Natural killer cell (primary cell): ENCODE measurements at regions not wholly inside any gene's neighbourhood (a gene's known extent, or its start where the extent isn't known, plus 50 kb on each side); places are given as distances from the start of the nearest gene placed in this dataset.

ENCODE experiments used
- ATAC-seq, 3 donors: fragments of 150-1000 bp in 2 of 3; fragments of 200-7000 bp in 1 of 3; cut with Tn5 transposase; 1 replicate in 1 of 3; 2 replicates in 2 of 3; pipeline ENCODE4 v1.10.0; 2021; ENCODE audit warnings: mild to moderate bottlenecking in 2 of 3, moderate library complexity in 2 of 3
- DNase-seq, 2 donors: peaks; one replicate each; pipeline versions ENCODE4 v3.0.0 to v3.0.0-alpha.2; 2013 to 2021; ENCODE audit warnings: mixed read lengths in 1 of 2
- H3K27ac ChIP-seq: one replicate; pipeline ENCODE4 v1.5.1; 2013; ENCODE audit warnings: mild to moderate bottlenecking, low read length
- H3K27me3 ChIP-seq: one replicate; pipeline ENCODE4 v1.6.1; 2013; ENCODE audit warnings: low read length; ENCODE audit not compliant: control insufficient read depth, insufficient read depth
- H3K36me3 ChIP-seq: one replicate; pipeline ENCODE4 v1.6.1; 2013; ENCODE audit warnings: low read length; ENCODE audit not compliant: control insufficient read depth, insufficient read depth
- H3K4me1 ChIP-seq: one replicate; pipeline ENCODE4 v1.6.1; 2013; ENCODE audit warnings: low read length; ENCODE audit not compliant: control insufficient read depth, insufficient read depth
- H3K4me3 ChIP-seq: one replicate; pipeline ENCODE4 v1.5.1; 2013; ENCODE audit warnings: low read length
- H3K9me3 ChIP-seq: one replicate; pipeline ENCODE4 v1.6.1; 2013; ENCODE audit warnings: low read length; ENCODE audit not compliant: control insufficient read depth, insufficient read depth
- H3K27ac Mint-ChIP-seq, 2 donors: one replicate each; pipeline ENCODE4 v1.8.0; 2022; ENCODE audit warnings: mild to moderate bottlenecking in 2 of 2, mixed read lengths in 2 of 2, moderate library complexity in 1 of 2
- H3K27me3 Mint-ChIP-seq, 2 donors: one replicate each; pipeline ENCODE4 v1.8.0; 2022; ENCODE audit warnings: low read depth in 2 of 2, mixed read lengths in 2 of 2
- H3K36me3 Mint-ChIP-seq: one replicate; pipeline ENCODE4 v1.8.0; 2022; ENCODE audit warnings: mixed read lengths
- H3K4me1 Mint-ChIP-seq, 2 donors: one replicate each; pipeline ENCODE4 v1.8.0; 2022; ENCODE audit warnings: mixed read lengths in 2 of 2
- H3K4me3 Mint-ChIP-seq: one replicate; pipeline ENCODE4 v1.8.0; 2022; ENCODE audit warnings: mild to moderate bottlenecking, moderate library complexity, mixed read lengths
- H3K9me3 Mint-ChIP-seq, 2 donors: one replicate each; pipeline ENCODE4 v1.8.0; 2022; ENCODE audit warnings: mixed read lengths in 2 of 2
- CTCF ChIP-seq: fragments of 200-600 bp; IDR thresholded peaks from one replicate; pipeline ENCODE4 v1.8.0; 2022; ENCODE audit warnings: antibody characterized with exemption
- WGBS: methylation state at CpG from one replicate; pipeline ENCODE4 v1.1.7; 2013; ENCODE audit warnings: missing lambda C conversion rate; ENCODE audit not compliant: insufficient coverage; 5-methylcytosine and 5-hydroxymethylcytosine counted together
- intact Hi-C: fragments of 100-400 bp; cut with micrococcal nuclease; formaldehyde crosslinking; loops from one replicate; pipeline ENCODE4 v1.14.2; 2022

GRCh38 chr18:49672853-49673252, 111.0 kb downstream of the LIPG start:
- Histone ChIP-seq H3K27me3 (no peaks in the 10 kb centered on the region), H3K27ac (no peak overlapping the region), H3K4me1 (no peaks in the 10 kb centered on the region), H3K9me3 (peaks cover 4% of the 10 kb centered on the region), H3K36me3 (no peaks in the 10 kb centered on the region), H3K4me3 (no peak overlapping the region)
- ATAC-seq: no peak
- Mint-ChIP-seq H3K4me3 (no peak overlapping the region), H3K4me1 (peaks cover 0 to under 1% of the 10 kb centered on the region in 2 donors), H3K27ac (no peak overlapping the region), H3K27me3 (peaks cover 15 to 33% of the 10 kb centered on the region in 2 donors), H3K36me3 (no peaks in the 10 kb centered on the region), H3K9me3 (no peaks in the 10 kb centered on the region)
- WGBS: 75% methylated on average over 1 of the region's 1 CpG
- intact Hi-C loops: no loop called here
- DNase-seq: no peak
- TF ChIP-seq CTCF: no peak

- H3K4me3 Mint-ChIP-seq: no peak overlapping the region
- Histone ChIP-seq H3K4me3 (no peak overlapping the region), H3K4me1 (no peaks in the 10 kb centered on the region), H3K27me3 (no peaks in the 10 kb centered on the region), H3K27ac (no peak overlapping the region), H3K9me3 (peaks cover 4% of the 10 kb centered on the region), H3K36me3 (no peaks in the 10 kb centered on the region)
- ATAC-seq: no peak
- no peak overlapping the region for H3K27ac Mint-ChIP-seq
- no peak for DNase-seq
- H3K27me3 Mint-ChIP-seq: peaks cover 19 to 51% of the 10 kb centered on the region in 2 donors
- intact Hi-C loops: no loop called here
- no peaks in the 10 kb centered on the region for H3K4me1 Mint-ChIP-seq
- WGBS: 93% methylated on average over 4 of the region's 5 CpGs
- H3K9me3 Mint-ChIP-seq: no peaks in the 10 kb centered on the region
- no peaks in the 10 kb centered on the region for H3K36me3 Mint-ChIP-seq
- TF ChIP-seq CTCF: no peak
Measured at GRCh38 chr18:49669403-49669802, 107.5 kb downstream of the LIPG start.

GRCh38 chr18:49668574-49669275, 106.9 kb downstream of the LIPG start:
- H3K27me3 Mint-ChIP-seq: peaks cover 19 to 44% of the 10 kb centered on the region in 2 donors
- intact Hi-C loops: no loop called here
- H3K36me3 Mint-ChIP-seq: no peaks in the 10 kb centered on the region
- no peaks in the 10 kb centered on the region for H3K36me3 ChIP-seq
- no peaks in the 10 kb centered on the region for H3K27me3 ChIP-seq
- H3K27ac ChIP-seq: no peak overlapping the region
- H3K4me3 ChIP-seq: no peak overlapping the region
- H3K4me1 Mint-ChIP-seq: no peaks in the 10 kb centered on the region
- DNase-seq: no peak
- no peak overlapping the region for H3K4me3 Mint-ChIP-seq
- whole genome bisulfite sequencing: 43% methylated on average over 7 of the region's 8 CpGs
- no peaks in the 10 kb centered on the region for H3K9me3 Mint-ChIP-seq
- H3K4me1 ChIP-seq: no peaks in the 10 kb centered on the region
- TF ChIP-seq CTCF: no peak
- peaks cover 4% of the 10 kb centered on the region for H3K9me3 ChIP-seq
- ATAC-seq: no peak
- H3K27ac Mint-ChIP-seq: no peak overlapping the region

- 85% methylated on average over 6 of the region's 6 CpGs for WGBS
- no peaks in the 10 kb centered on the region for H3K27me3 ChIP-seq
- no peak overlapping the region for H3K4me3 ChIP-seq
- no peaks in the 10 kb centered on the region for H3K36me3 ChIP-seq
- H3K4me1 Mint-ChIP-seq: no peaks in the 10 kb centered on the region
- H3K9me3 ChIP-seq: peaks cover 4% of the 10 kb centered on the region
- no peak for ATAC-seq
- intact Hi-C loops: no loop called here
- no peaks in the 10 kb centered on the region for H3K4me1 ChIP-seq
- no peak overlapping the region for H3K27ac Mint-ChIP-seq
- no peak for TF ChIP-seq CTCF
- no peak for DNase-seq
- no peaks in the 10 kb centered on the region for H3K36me3 Mint-ChIP-seq
- H3K27ac ChIP-seq: no peak overlapping the region
- H3K27me3 Mint-ChIP-seq: peaks cover 22 to 44% of the 10 kb centered on the region in 2 donors
- H3K9me3 Mint-ChIP-seq: no peaks in the 10 kb centered on the region
- no peak overlapping the region for H3K4me3 Mint-ChIP-seq
Measured at GRCh38 chr18:49667462-49667861, 105.6 kb downstream of the LIPG start.
